Parathyroid adenoma (tissue), 2 donors: ENCODE measurements at regions not wholly inside any gene's neighbourhood (a gene's known extent, or its start where the extent isn't known, plus 50 kb on each side); places are given as distances from the start of the nearest gene placed in this dataset.
"Not testable (repeated sequence)": the region's sequence is repeated elsewhere in the genome, so short reads cannot be mapped to it uniquely, and the experiment has no call there.

Experiments used
- H2AFZ ChIP-seq: fragments of 300-600 bp; sonication (generic); one replicate; pipeline ENCODE4 v1.7.0; 2017; ENCODE audit warnings: antibody characterized with exemption, mild to moderate bottlenecking
- H3K27ac ChIP-seq: fragments of 300-600 bp; sonication (generic); one replicate; pipeline ENCODE4 v1.7.0; 2017
- H3K27me3 ChIP-seq: fragments of 300-600 bp; sonication (generic); one replicate; pipeline ENCODE4 v1.7.0; 2017; ENCODE audit warnings: low read length; ENCODE audit not compliant: control insufficient read depth, insufficient read depth
- H3K36me3 ChIP-seq: fragments of 300-600 bp; sonication (generic); one replicate; pipeline ENCODE4 v1.7.0; 2017; ENCODE audit warnings: low read length; ENCODE audit not compliant: control insufficient read depth, insufficient read depth
- H3K4me1 ChIP-seq: fragments of 300-600 bp; sonication (generic); one replicate; pipeline ENCODE4 v1.7.0; 2017; ENCODE audit warnings: control low read depth
- H3K4me2 ChIP-seq: fragments of 300-600 bp; sonication (generic); one replicate; pipeline ENCODE4 v1.7.0; 2017; ENCODE audit warnings: low read length
- H3K4me3 ChIP-seq: fragments of 300-600 bp; sonication (generic); one replicate; pipeline ENCODE4 v1.7.0; 2017; ENCODE audit warnings: low read depth, low read length
- H3K79me2 ChIP-seq: fragments of 300-600 bp; sonication (generic); one replicate; pipeline ENCODE4 v1.7.0; 2017; ENCODE audit warnings: control low read depth
- H3K9ac ChIP-seq: fragments of 300-600 bp; sonication (generic); one replicate; pipeline ENCODE4 v1.7.0; 2017; ENCODE audit warnings: mild to moderate bottlenecking
- H3K9me3 ChIP-seq: fragments of 300-600 bp; sonication (generic); one replicate; pipeline ENCODE4 v1.7.0; 2017; ENCODE audit warnings: low read length; ENCODE audit not compliant: control insufficient read depth
- TF ChIP-seq, protein P1 (sequence below): fragments of 300-600 bp; sonication (generic); IDR thresholded peaks from one replicate; pipeline ENCODE4 v1.7.0; 2017; ENCODE audit warnings: antibody characterized with exemption, mild to moderate bottlenecking
- donor health status: primary hyperparathyroidism.

DNA sequence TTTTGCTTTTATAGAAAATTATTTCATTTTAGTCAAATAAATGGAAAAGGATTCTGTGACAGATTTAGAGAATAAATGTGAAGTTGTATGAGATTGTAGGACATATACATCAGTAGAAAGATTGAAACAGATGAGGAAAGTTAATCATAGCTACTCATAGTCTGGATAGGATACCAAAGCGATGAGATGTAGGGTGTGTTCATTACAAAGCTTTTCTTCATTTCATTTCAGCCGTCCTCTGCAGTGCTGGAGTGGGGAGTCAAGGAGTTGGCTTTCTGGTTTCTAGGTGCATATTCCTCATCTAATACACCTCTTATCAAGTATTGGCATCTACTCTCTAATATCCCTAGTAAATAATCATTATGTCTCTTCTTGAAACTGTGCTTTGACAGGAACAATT lies 149.5 kb upstream of the NEGR1 start:
- Histone ChIP-seq H3K9ac (no peak overlapping the region), H3K4me1 (no peaks in the 10 kb centered on the region), H3K9me3 (no peaks in the 10 kb centered on the region), H2AFZ (no peak overlapping the region), H3K4me2 (no peak overlapping the region), H3K27ac (no peak overlapping the region), H3K27me3 (no peaks in the 10 kb centered on the region), H3K4me3 (no peak overlapping the region), H3K36me3 (no peaks in the 10 kb centered on the region), H3K79me2 (no peaks in the 10 kb centered on the region)
- TF ChIP-seq, protein P1, sequence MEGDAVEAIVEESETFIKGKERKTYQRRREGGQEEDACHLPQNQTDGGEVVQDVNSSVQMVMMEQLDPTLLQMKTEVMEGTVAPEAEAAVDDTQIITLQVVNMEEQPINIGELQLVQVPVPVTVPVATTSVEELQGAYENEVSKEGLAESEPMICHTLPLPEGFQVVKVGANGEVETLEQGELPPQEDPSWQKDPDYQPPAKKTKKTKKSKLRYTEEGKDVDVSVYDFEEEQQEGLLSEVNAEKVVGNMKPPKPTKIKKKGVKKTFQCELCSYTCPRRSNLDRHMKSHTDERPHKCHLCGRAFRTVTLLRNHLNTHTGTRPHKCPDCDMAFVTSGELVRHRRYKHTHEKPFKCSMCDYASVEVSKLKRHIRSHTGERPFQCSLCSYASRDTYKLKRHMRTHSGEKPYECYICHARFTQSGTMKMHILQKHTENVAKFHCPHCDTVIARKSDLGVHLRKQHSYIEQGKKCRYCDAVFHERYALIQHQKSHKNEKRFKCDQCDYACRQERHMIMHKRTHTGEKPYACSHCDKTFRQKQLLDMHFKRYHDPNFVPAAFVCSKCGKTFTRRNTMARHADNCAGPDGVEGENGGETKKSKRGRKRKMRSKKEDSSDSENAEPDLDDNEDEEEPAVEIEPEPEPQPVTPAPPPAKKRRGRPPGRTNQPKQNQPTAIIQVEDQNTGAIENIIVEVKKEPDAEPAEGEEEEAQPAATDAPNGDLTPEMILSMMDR: no peak

DNA sequence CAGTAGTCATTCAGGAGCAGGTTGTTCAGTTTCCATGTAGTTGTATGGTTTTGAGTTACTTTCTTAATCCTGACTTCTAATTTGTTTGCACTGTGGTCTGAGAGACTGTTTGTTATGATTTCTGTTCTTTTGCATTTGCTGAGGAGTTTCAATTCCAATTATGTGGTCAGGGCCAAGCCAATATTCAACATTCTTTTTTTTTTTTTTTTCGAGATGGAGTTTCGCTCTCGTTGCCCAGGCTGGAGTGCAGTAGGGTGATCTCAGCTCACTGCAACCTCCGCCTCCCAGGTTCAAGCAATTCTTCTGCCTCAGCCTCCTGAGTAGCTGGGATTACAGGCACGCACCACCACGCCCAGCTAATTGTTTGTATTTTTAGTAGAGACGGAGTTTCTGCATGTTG lies 145.9 kb upstream of the NEGR1 start:
- H3K4me3 ChIP-seq, H3K9ac ChIP-seq, H3K9me3 ChIP-seq, H3K27ac ChIP-seq, H3K4me1 ChIP-seq, H3K36me3 ChIP-seq, H3K79me2 ChIP-seq, H3K27me3 ChIP-seq, H2AFZ ChIP-seq, H3K4me2 ChIP-seq: not testable (repeated sequence)

DNA sequence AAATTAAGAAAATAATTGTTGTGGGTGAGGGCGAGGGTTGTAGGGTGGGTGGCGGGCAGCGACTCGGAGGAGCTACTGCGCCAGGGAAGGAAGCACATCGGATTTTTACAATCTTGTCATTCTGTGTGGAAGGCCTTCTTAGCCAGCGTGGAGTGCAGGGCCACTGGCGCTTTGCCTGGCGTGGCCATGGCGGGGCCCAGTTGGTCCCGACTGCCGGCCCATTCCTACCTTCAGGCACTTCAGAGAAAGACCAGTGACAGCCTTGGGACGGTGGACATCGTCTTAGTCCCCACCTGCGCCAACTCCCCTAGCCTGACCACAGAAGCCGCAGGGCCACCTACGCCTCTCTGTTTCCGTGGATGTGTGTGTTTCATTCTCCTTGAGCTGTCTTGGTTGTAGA lies 136.9 kb upstream of the NEGR1 start:
- Histone ChIP-seq H3K4me2 (no peak overlapping the region), H3K4me3 (no peak overlapping the region), H3K79me2 (no peaks in the 10 kb centered on the region), H3K9ac (no peak overlapping the region), H3K27ac (no peak overlapping the region), H3K4me1 (no peaks in the 10 kb centered on the region), H3K27me3 (no peaks in the 10 kb centered on the region), H3K36me3 (no peaks in the 10 kb centered on the region), H2AFZ (no peak overlapping the region), H3K9me3 (no peaks in the 10 kb centered on the region)
- TF ChIP-seq, protein P1: no peak

DNA sequence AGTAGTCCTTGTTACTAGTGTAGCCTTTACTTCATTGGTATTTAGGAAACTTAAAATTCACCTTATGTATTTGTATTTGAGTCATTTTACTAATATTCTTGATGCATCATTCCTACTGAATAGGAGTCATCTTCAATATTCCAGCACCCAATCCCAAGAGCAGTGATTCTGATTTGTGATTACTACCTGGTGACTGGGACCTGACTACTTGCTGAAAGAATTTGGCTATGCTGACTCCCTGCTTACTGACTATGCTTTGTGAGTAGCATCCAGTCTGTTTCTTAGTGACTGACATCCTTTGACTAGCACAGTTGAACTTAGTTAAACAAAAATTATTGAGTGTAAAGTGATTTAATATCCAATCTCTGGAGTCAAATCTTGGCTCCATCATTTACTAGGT lies 129.9 kb upstream of the NEGR1 start:
- no peaks in the 10 kb centered on the region for H3K9me3 ChIP-seq
- no peak overlapping the region for H3K4me2 ChIP-seq
- no peak overlapping the region for H2AFZ ChIP-seq
- H3K27ac ChIP-seq: no peak overlapping the region
- TF ChIP-seq, protein P1: no peak
- H3K9ac ChIP-seq: no peak overlapping the region
- no peaks in the 10 kb centered on the region for H3K4me1 ChIP-seq
- no peaks in the 10 kb centered on the region for H3K27me3 ChIP-seq
- no peaks in the 10 kb centered on the region for H3K79me2 ChIP-seq
- H3K36me3 ChIP-seq: no peaks in the 10 kb centered on the region
- H3K4me3 ChIP-seq: no peak overlapping the region

DNA sequence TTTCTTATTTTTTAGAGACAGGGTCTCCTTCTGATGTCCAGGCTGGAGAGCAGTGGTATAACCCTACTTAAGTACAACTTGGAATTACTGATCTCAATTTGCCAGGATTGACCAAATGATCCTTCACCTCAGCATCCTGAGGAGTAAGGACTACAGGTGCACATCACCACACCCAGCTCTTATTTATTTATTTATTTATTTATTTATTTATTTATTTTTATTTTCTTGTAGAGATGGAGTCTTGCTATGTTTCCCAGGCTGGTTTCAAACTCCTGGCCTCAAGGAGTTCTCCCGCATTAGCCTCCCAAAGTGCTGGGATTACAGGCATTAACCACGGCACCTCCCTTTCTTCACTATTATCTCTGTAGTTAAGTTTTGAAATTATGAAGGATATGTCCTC lies 117.5 kb upstream of the NEGR1 start:
- H3K27me3 ChIP-seq: no peaks in the 10 kb centered on the region
- no peak overlapping the region for H3K4me2 ChIP-seq
- no peak overlapping the region for H2AFZ ChIP-seq
- H3K79me2 ChIP-seq: no peaks in the 10 kb centered on the region
- H3K36me3 ChIP-seq: no peaks in the 10 kb centered on the region
- no peaks in the 10 kb centered on the region for H3K9me3 ChIP-seq
- H3K4me3 ChIP-seq: no peak overlapping the region
- H3K9ac ChIP-seq: no peak overlapping the region
- TF ChIP-seq, protein P1: no peak
- H3K27ac ChIP-seq: no peak overlapping the region
- no peaks in the 10 kb centered on the region for H3K4me1 ChIP-seq
